ENCODE measurements at regions not wholly inside any gene's neighbourhood (a gene's known extent, or its start where the extent isn't known, plus 50 kb on each side); places are given as distances from the start of the nearest gene placed in this dataset.
"Not testable (repeated sequence)": the region's sequence is repeated elsewhere in the genome, so short reads cannot be mapped to it uniquely, and the experiment has no call there.

DNA sequence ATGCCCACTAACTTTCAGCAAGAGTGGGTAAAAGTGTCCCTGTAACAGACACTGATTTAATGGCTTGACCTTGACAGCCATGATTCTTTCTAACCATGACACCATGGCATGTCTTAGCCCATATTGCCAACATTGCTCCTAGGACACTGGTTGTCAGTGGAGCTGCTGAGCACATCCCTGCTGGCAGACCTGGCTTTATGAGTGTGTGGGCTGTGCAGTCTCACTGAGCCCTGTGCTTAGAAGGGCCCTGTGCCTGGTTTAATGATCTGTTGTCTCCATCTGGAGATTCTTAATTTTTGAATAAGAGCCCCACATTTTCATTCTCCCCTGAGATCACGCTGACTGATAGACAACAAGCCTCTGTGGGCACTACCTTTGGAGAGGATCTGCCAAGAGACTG is 243.1 kb upstream of the KIAA1217 start:
- no peak for DNase-seq (ENCODE audit: low read depth)

- DNase-seq (ENCODE audit: low read depth), result no peak
Observed at GRCh38 chr10:23966504-23967051, 242.4 kb upstream of the KIAA1217 start.

DNA sequence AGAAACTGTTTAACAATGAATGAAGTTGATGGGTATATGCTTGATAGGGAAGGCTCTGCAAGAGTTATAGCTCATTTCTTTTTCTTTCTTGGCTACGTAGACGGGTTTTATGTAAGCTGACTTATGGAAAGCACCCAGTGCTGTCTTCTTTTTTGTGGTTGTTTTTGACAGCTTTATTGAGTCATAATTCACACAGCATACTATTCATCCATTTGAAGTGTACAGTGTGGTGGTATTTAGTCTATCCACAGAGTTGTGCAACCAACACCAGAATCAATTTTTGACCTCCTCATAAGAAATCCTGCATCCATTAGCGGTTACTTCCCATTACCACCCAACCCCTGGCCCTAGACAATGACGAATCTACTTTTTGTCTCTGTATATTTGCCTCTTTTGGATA is 240.6 kb upstream of the KIAA1217 start:
- no peak for DNase-seq (ENCODE audit: low read depth)

- no peak for DNase-seq (ENCODE audit: low read depth)
Observed at GRCh38 chr10:23974746-23975272, 234.1 kb upstream of the KIAA1217 start.

- DNase-seq (ENCODE audit: low read depth), result no peak
Observed at GRCh38 chr10:23975431-23975830, 233.5 kb upstream of the KIAA1217 start.

- DNase-seq (ENCODE audit: low read depth), result no peak
Observed at GRCh38 chr10:23976275-23976674, 232.7 kb upstream of the KIAA1217 start.

DNA sequence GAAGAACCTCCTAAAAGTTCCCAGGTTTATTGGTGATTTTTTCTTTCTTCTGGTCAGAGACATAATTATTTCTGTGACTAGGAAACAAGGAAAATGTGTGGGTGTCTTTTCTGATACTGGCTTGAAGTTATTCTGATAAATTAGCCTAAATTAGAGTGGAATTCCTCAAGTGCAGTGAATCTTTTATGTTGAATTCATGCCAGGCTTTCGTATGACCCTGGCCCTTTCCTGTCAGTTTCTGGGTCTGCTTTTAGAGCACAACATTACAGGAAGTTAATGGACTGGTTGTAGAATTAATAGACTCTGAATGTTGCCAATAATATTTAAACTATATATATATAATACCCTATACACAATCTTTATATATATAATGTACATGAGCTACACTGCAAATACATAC is 230.6 kb upstream of the KIAA1217 start:
- DNase-seq (ENCODE audit: low read depth), result no peak

DNA sequence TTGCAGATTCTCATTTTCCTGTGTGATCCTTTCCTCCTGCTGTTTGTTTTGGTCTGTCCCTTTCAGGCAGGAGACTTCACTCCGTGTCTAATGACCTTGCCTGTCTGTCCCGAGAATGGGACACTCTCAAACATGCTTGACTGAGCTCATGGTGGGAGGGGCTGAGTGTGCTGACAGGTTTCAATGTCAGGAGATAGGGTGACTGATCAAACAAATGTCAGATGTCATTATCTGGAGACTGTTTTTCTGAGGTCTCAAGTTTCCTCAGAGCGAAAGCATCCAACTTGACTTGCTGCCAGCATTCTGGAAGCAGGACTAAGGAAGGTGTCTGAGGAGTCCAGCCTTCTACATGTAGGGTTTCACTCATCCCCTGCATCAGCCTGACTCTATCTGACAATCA is 228.8 kb upstream of the KIAA1217 start:
- DNase-seq (ENCODE audit: low read depth), result no peak

GRCh38 chr10:23981520-23982309 is 227.2 kb upstream of the KIAA1217 start:
- DNase-seq (ENCODE audit: low read depth), result no peak

DNA sequence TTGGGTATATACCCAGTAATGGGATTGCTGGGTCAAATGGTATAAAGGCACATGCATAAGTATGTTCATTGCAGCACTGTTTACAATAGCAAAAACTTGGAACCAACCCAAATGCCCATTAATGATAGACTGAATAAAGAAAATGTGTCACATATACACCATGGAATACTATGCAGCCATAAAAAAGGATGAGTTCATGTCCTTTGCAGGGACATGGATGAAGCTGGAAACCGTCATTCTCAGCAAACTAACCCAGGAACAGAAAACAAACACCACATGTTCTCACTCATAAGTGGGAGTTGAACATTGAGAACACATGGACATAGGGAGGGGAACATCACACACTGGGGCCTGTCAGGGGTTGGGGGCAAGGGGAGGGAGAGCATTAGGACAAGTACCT is 224.5 kb upstream of the KIAA1217 start:
- not testable (repeated sequence) for DNase-seq (ENCODE audit: low read depth)

GRCh38 chr10:23988006-23988405 is 220.9 kb upstream of the KIAA1217 start:
- no peak for DNase-seq (ENCODE audit: low read depth)

DNA sequence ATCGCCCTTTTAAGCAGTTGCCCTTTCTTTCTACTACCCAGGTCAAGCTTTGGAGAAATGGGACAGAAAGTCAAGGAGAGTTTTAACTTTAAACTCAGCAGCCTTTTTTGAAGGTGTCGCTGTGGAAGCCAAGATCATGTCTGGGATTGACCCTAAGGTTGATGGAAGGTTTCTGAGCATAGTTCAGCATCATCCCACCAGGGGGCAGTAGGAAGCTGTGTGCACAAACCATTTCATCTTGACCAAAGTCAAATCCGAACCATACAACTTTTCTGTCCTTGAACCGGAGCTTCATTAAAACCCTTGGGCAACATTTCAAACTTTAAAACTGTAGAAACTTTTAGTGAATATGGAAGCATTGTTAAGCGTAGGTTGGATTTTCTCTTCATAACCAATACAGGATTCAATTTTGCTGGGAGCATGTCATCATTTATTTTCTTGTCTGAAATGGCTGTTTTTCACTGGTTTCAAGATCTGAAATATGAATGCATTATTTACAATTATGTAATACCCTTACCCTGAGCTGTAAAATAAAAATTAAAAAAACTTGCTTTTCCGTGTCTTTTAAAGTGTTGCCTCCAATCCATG is 214.4 kb upstream of the KIAA1217 start:
- no peak for DNase-seq (ENCODE audit: low read depth)

DNA sequence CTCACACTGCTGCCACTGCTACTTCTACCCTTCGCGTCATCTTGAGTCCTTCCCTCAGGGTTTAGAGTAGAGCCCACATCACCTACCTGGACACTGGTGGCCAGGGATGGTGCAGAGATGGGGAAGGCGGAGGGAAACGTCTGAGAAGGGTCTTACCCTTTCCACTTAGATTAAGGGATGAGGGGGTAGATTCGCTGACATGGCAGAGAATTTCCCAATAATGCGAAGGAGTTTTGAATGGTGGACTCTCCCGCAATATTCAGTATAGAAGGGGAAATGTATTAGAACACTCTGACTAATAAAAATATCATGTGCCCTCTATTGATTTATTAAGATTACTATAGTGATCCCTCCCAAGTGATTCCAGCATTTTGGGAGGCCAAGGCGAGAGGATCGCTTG is 209.5 kb upstream of the KIAA1217 start:
- no peak for DNase-seq (ENCODE audit: low read depth)

DNA sequence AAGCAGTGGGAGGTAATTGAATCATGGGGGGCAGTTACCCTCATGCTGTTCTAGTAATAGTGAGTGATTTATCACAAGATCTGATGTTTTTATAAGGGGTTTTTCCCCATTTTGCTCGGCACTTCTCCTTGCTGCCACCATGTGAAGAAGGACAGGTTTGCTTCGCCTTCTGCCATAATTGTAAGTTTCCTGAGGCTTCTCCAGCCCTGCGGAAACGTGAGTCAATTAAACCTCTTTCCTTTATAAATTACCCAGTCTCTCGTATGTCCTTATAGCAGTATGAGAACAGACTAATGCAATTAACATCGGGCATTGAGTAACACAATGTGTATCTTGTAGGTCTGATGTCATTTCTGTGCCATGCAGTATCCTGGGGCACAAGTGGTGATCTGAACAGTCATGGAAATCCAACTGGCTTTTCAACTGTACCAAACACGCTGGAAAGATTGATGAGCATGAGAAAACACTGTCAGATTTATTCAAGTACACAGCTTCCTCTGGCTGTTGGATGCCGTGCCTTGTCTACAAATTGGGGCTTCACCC is 208.6 kb upstream of the KIAA1217 start:
- DNase-seq (ENCODE audit: low read depth), result no peak

DNA sequence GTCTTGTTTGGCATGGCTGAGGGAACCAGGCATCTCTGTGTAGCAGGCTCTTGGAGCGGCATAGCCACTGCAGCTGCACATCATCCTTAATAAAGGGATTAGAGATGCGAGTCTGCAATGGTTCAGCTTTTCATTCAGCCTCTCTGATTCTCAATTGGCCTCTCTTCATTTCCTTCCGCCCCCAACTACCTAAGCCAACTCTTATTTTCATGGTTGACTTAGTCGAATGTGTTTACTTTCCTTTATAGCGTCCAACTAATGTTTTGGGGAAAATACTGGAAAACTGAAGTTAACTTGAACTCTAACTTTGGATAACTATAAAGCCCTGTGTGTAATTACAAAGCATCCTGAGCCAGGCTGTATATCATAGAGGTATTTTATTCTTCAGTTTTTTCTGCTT is 202.2 kb upstream of the KIAA1217 start:
- DNase-seq (ENCODE audit: low read depth), result no peak

DNA sequence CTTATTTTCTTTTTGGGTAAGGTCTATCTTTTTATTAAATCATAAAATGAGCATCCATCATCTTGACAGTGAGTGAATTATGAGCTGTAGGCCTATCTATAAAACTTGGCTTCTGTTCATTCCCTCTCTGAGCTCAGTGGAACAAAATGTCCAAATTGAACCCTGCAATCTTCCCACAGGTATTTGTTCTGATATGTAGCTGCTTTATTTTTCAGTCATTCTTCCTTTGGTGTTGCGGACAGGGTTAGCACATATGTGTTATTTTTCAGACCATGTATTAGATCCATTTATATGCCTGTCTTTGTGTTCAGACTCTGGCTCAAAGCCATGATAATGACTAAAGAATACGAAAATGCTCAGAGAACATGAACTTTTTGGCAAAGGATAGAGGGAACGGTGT is 201.6 kb upstream of the KIAA1217 start:
- DNase-seq (ENCODE audit: low read depth), result no peak

- no peak for DNase-seq (ENCODE audit: low read depth)
Observed at GRCh38 chr10:24008164-24009091, 200.5 kb upstream of the KIAA1217 start.

- no peak for DNase-seq (ENCODE audit: low read depth)
Observed at GRCh38 chr10:24009115-24009514, 199.8 kb upstream of the KIAA1217 start.

- no peak for DNase-seq (ENCODE audit: low read depth)
Observed at GRCh38 chr10:24009736-24010135, 199.2 kb upstream of the KIAA1217 start.

GRCh38 chr10:24010436-24010970 is 198.4 kb upstream of the KIAA1217 start:
- DNase-seq (ENCODE audit: low read depth), result no peak

DNA sequence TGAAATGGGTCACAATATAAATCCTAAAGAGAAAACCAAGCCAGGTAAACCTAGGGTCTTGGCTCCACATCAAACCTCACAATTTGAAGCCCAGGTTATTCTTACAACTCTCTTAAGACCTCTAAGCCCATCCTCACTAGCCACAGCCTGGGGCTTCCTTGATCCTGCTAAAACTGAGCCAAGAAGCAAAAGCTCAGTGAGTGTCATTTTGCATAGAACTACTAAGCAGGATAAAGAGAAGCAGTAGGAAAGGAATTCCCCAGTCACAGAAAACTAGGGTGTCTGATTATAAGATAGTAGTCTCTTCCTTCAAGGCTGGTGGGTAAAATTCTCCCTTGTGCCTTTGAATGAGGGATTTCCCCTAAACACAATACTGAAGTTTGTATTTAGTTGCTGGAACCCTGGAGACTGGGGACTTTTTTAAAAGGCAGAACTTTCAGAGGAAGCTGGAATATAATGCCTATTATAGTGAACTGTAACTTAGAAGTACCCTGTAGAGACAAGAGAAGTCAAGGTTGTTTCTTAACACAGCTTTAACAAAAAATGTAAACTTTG is 196.6 kb upstream of the KIAA1217 start:
- DNase-seq (ENCODE audit: low read depth), result no peak
